ENCODE measurements at regions not wholly inside any gene's neighbourhood (a gene's known extent, or its start where the extent isn't known, plus 50 kb on each side); places are given as distances from the start of the nearest gene placed in this dataset.

GRCh38 chr12:111247083-111247783 lies 121.7 kb downstream of the PHETA1 start:
- no peak for TF ChIP-seq CTCF (IDR thresholded peaks at IDR 0.05)
- no peak for TF ChIP-seq POLR2A (IDR thresholded peaks at IDR 0.05)
- TF ChIP-seq EP300 (IDR thresholded peaks at IDR 0.05), result no peak

All from ovary (tissue), 3 donors.